HCT116 (cell line): ENCODE measurements at regions not wholly inside any gene's neighbourhood (a gene's known extent, or its start where the extent isn't known, plus 50 kb on each side); places are given as distances from the start of the nearest gene placed in this dataset.

Source experiments
- ATAC-seq: fragments of 200-7000 bp; cut with Tn5 transposase; 2 replicates; pipeline ENCODE4 v1.9.1; 2020; ENCODE audit warnings: mild to moderate bottlenecking, moderate library complexity
- BruUV-seq: library from RNA; stranded (reverse); fragments of 400-500 nt; replicated peaks from 2 replicates; lab custom pipeline; 2021; lab: Mats Ljungman, UMichigan
- CTCF ChIA-PET: fragments of 300-600 bp; sonication (Branson Sonifier 250); formaldehyde crosslinking; loops from one replicate; lab custom pipeline; 2021; ENCODE audit warnings: antibody characterized with exemption; lab: Charles Lee
- POLR2A ChIA-PET: fragments of 300-600, 350-600 bp; sonication (Branson Sonifier 250); formaldehyde crosslinking; loops from one replicate; lab custom pipeline; 2021; ENCODE audit warnings: antibody characterized with exemption; lab: Charles Lee
- RAD21 ChIA-PET, 2 experiments: fragments of 300-600 bp; sonication (Branson Sonifier 250); formaldehyde crosslinking; loops; one replicate each; lab custom pipeline; 2023; ENCODE audit warnings: low total read pairs in 2 of 2; ENCODE audit not compliant: uncharacterized antibody in 2 of 2, unreplicated experiment in 2 of 2, low non-redundant PET in 1 of 2; lab: Charles Lee
- DNase-seq: peaks from one replicate; pipeline ENCODE4 v3.0.0-alpha.2; 2010; ENCODE audit warnings: low read depth, low spot score
- H2AFZ ChIP-seq: fragments of 200-600 bp; shearing (Covaris generic), sonication (generic); 2 replicates; pipeline ENCODE4 v1.6.1; 2017; ENCODE audit warnings: low read depth, mixed run types, mixed read lengths, antibody characterized with exemption, low read length; ENCODE audit not compliant: poor library complexity, severe bottlenecking
- H3K27ac ChIP-seq: 2 replicates; pipeline ENCODE4 v1.5.1; 2012; ENCODE audit warnings: low read depth, low read length
- H3K27me3 ChIP-seq: fragments of 200-600 bp; sonication (generic); 2 replicates; pipeline ENCODE4 v1.6.1; 2016; ENCODE audit warnings: mixed run types, low read length, mixed read lengths; ENCODE audit not compliant: insufficient read depth
- H3K36me3 ChIP-seq, 2 experiments: fragments of 200-500 bp in 1 of 2; fragments of 200-600 bp in 1 of 2; sonication (Bioruptor generic) in 1 of 2; sonication (generic) in 1 of 2; 2 replicates each; pipeline versions ENCODE4 v1.5.1 to v1.6.1; 2014 to 2016; ENCODE audit warnings: low read length in 2 of 2, inconsistent platforms in 1 of 2, mixed read lengths in 1 of 2, mixed run types in 1 of 2; ENCODE audit not compliant: insufficient read depth in 2 of 2, control insufficient read depth in 1 of 2
- H3K4me1 ChIP-seq, 2 experiments: fragments of 200-600 bp in 1 of 2; sonication (generic) in 1 of 2; 2 replicates each; pipeline versions ENCODE4 v1.5.1 to v1.6.1; 2012 to 2017; ENCODE audit warnings: low read length in 2 of 2, inconsistent platforms in 1 of 2, mild to moderate bottlenecking in 1 of 2, mixed read lengths in 1 of 2, mixed run types in 1 of 2, moderate library complexity in 1 of 2; ENCODE audit not compliant: insufficient read depth in 2 of 2, control insufficient read depth in 1 of 2
- H3K4me2 ChIP-seq: fragments of 200-600 bp; sonication (generic); 2 replicates; pipeline ENCODE4 v1.6.1; 2017; ENCODE audit warnings: mixed run types, low read length, mixed read lengths
- H3K4me3 ChIP-seq, 2 experiments: fragments of 200-600 bp in 1 of 2; sonication (generic) in 1 of 2; replicated peaks in 1 of 2; 2 replicates each; pipeline ENCODE4 v1.5.1; 2011 to 2016; ENCODE audit warnings: low read length in 2 of 2, control low read depth in 1 of 2, low read depth in 1 of 2, mild to moderate bottlenecking in 1 of 2, mixed read lengths in 1 of 2, mixed run types in 1 of 2
- H3K79me2 ChIP-seq: fragments of 200-600 bp; sonication (generic); 2 replicates; pipeline ENCODE4 v1.6.1; 2017; ENCODE audit warnings: mild to moderate bottlenecking, mixed run types, low read length, moderate library complexity, mixed read lengths; ENCODE audit not compliant: insufficient read depth
- H3K9ac ChIP-seq: fragments of 200-600 bp; sonication (generic); 2 replicates; pipeline ENCODE4 v1.6.1; 2016; ENCODE audit warnings: low read length, mixed read lengths
- H3K9me2 ChIP-seq: fragments of 200-600 bp; sonication (generic), shearing (Covaris generic); 2 replicates; pipeline ENCODE4 v1.6.1; 2017; ENCODE audit warnings: mixed run types, mild to moderate bottlenecking, moderate library complexity; ENCODE audit not compliant: insufficient read depth
- H3K9me3 ChIP-seq, 2 experiments: fragments of 200-500 bp in 1 of 2; fragments of 200-600 bp in 1 of 2; sonication (Bioruptor generic) in 1 of 2; sonication (generic) in 1 of 2; 2 replicates each; pipeline ENCODE4 v1.6.1; 2014 to 2017; ENCODE audit warnings: low read length in 2 of 2, mixed read lengths in 2 of 2, inconsistent platforms in 1 of 2, low read depth in 1 of 2, mild to moderate bottlenecking in 1 of 2, mixed run types in 1 of 2, moderate library complexity in 1 of 2; ENCODE audit not compliant: control insufficient read depth in 1 of 2, insufficient read depth in 1 of 2
- H4K20me1 ChIP-seq: fragments of 200-600 bp; sonication (generic), shearing (Covaris generic); 2 replicates; pipeline ENCODE4 v1.6.1; 2017; ENCODE audit warnings: mixed run types, mild to moderate bottlenecking, moderate library complexity; ENCODE audit not compliant: insufficient read depth
- CBX3 ChIP-seq: IDR thresholded peaks from 2 replicates; pipeline ENCODE4 v1.6.1; 2012; ENCODE audit warnings: low read depth
- CTCF ChIP-seq, 3 experiments: fragments of 200-600 bp in 1 of 3; sonication (generic) in 1 of 3; IDR thresholded peaks in 2 of 3; conservative IDR thresholded peaks in 1 of 3; 2 replicates each; pipeline ENCODE4 v1.5.1; 2012 to 2017; ENCODE audit warnings: low read depth in 2 of 3, low read length in 2 of 3, antibody characterized with exemption in 1 of 3, borderline replicate concordance in 1 of 3, control low read depth in 1 of 3, mild to moderate bottlenecking in 1 of 3, mixed read lengths in 1 of 3, mixed run types in 1 of 3, moderate library complexity in 1 of 3; ENCODE audit not compliant: insufficient read depth in 1 of 3
- EGR1 ChIP-seq: IDR thresholded peaks from 2 replicates; pipeline ENCODE4 v1.6.1; 2012; ENCODE audit warnings: low read depth
- EZH2phosphoT487 ChIP-seq: fragments of 200-600 bp; IDR thresholded peaks from 2 replicates; pipeline ENCODE4 v1.6.1; 2018; ENCODE audit warnings: antibody characterized with exemption, borderline replicate concordance
- POLR2A ChIP-seq: IDR thresholded peaks from 2 replicates; pipeline ENCODE4 v1.7.0; 2011; ENCODE audit warnings: borderline replicate concordance; ENCODE audit not compliant: insufficient read depth, insufficient read length; ENCODE audit errors: extremely low read depth
- REST ChIP-seq: IDR thresholded peaks from 2 replicates; pipeline ENCODE4 v1.6.1; 2012; ENCODE audit warnings: low read depth
- SIN3A ChIP-seq: IDR thresholded peaks from 2 replicates; pipeline ENCODE4 v1.6.1; 2012; ENCODE audit warnings: low read depth
- SP1 ChIP-seq: IDR thresholded peaks from 2 replicates; pipeline ENCODE4 v1.6.1; 2012; ENCODE audit warnings: low read depth
- TCF7L2 ChIP-seq: IDR thresholded peaks from 2 replicates; pipeline ENCODE4 v1.7.0; 2011; ENCODE audit warnings: borderline replicate concordance, inconsistent platforms; ENCODE audit not compliant: insufficient read depth, insufficient read length; ENCODE audit errors: extremely low read depth
- YY1 ChIP-seq: IDR thresholded peaks from 2 replicates; pipeline ENCODE4 v1.6.1; 2011; ENCODE audit warnings: low read length, low read depth, moderate library complexity, mild to moderate bottlenecking; ENCODE audit not compliant: insufficient replicate concordance; ENCODE audit errors: extremely low read depth
- ZFX ChIP-seq: fragments of 450-650 bp; IDR thresholded peaks from 2 replicates; pipeline ENCODE4 v1.6.1; 2017
- ZNF274 ChIP-seq: fragments of 200-500 bp; sonication (Bioruptor generic); IDR thresholded peaks from 2 replicates; pipeline ENCODE4 v1.6.1; 2014; ENCODE audit warnings: mild to moderate bottlenecking, low read depth, low read length, inconsistent platforms
- intact Hi-C: fragments of 100-400 bp; cut with micrococcal nuclease; formaldehyde crosslinking; loops from 2 replicates; pipeline ENCODE4 v1.10.0; 2022

- Histone ChIP-seq H3K9me2 (no peaks in the 10 kb centered on the region), H3K27me3 (no peaks in the 10 kb centered on the region), H3K4me1 (peaks cover 3 to 9% of the 10 kb centered on the region in 2 experiments; a peak in 3 of 4 replicates), H3K79me2 (no peaks in the 10 kb centered on the region), H3K27ac (no peak overlapping the region), H3K36me3 (no peaks in the 10 kb centered on the region), H4K20me1 (no peaks in the 10 kb centered on the region), H3K4me3 (no peak overlapping the region), H3K4me2 (no peak overlapping the region), H3K9me3 (no peaks in the 10 kb centered on the region), H2AFZ (no peak overlapping the region), H3K9ac (no peak overlapping the region)
- ChIA-PET POLR2A (no interaction called here), CTCF (no interaction called here), RAD21 (interaction anchor here in 1 of 2 experiments (0.8 kb wide), 1 partner anchor 14 kb away, joined by 3 read pairs; no protein-coding TSS in a partner anchor)
- intact Hi-C loops: no loop called here
- no peak for DNase-seq
- no peak for ATAC-seq
- BruUV-seq: no TSS peak
- TF ChIP-seq ZNF274 (no peak), EGR1 (no peak), ZFX (no peak), SP1 (no peak)
- TF ChIP-seq, all 23 proteins: peak for 0
Observed at GRCh38 chr7:156153590-156153989, 341.3 kb upstream of the SHH start.

- ChIA-PET RAD21 (no interaction called here), POLR2A (no interaction called here), CTCF (no interaction called here)
- no peaks in the 10 kb centered on the region for H3K36me3 ChIP-seq
- no peak overlapping the region for H3K27ac ChIP-seq
- H3K27me3 ChIP-seq: no peaks in the 10 kb centered on the region
- BruUV-seq: no TSS peak
- peaks cover 3 to 11% of the 10 kb centered on the region in 2 experiments; a peak in 3 of 4 replicates for H3K4me1 ChIP-seq
- intact Hi-C loops: no loop called here
- H4K20me1 ChIP-seq: no peaks in the 10 kb centered on the region
- no peaks in the 10 kb centered on the region for H3K9me2 ChIP-seq
- no peak overlapping the region for H2AFZ ChIP-seq
- DNase-seq (no peak), ATAC-seq (no peak)
- no peaks in the 10 kb centered on the region for H3K9me3 ChIP-seq
- H3K9ac ChIP-seq: no peak overlapping the region
- no peaks in the 10 kb centered on the region for H3K79me2 ChIP-seq
- H3K4me2 ChIP-seq: no peak overlapping the region
- no peak overlapping the region for H3K4me3 ChIP-seq
- TF ChIP-seq SP1: no peak
- TF ChIP-seq REST: no peak
- no peak for TF ChIP-seq CBX3
- TF ChIP-seq SIN3A: no peak
- no peak for TF ChIP-seq POLR2A
- TF ChIP-seq CTCF (IDR thresholded peaks at IDR 0.05 in 2 of 3, conservative IDR thresholded peaks at IDR 0.05 in 1 of 3; ENCODE audit: borderline replicate concordance in 1 of 3, insufficient read depth in 1 of 3, low read depth in 2 of 3, low read length in 2 of 3): no peak
- TF ChIP-seq ZNF274: no peak
- TF ChIP-seq TCF7L2: no peak
- no peak for TF ChIP-seq YY1
- TF ChIP-seq EZH2phosphoT487: no peak
Observed at GRCh38 chr7:156152390-156152789, 340.1 kb upstream of the SHH start.
